ENCODE measurements at regions not wholly inside any gene's neighbourhood (a gene's known extent, or its start where the extent isn't known, plus 50 kb on each side); places are given as distances from the start of the nearest gene placed in this dataset.

DNA sequence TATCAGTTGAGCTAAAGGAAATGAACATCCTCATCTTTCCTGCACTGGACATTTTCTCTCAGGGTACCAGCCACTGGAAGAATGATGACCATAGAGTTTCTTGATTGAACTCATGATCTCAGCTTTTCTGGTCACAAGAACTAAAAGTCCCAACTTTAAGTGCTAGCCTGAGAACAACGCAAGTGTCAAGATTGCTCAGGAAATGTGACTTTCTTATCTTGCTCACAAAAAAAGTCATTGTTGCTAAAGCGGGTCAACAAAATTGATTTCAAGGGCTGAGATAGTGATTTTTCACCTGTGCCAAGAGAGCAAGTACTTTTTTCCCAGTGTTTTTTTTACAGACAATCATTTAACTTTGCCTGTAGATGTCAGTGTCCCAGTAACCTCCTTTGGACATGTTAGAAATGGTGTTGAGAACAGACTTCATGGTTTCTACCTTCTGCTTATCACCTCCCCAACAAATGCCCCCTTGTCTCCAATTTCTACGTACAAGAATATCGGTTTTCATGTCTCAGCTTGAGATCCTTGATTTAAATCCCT, 125.9 kb downstream of the SEMA6D start:
- Histone ChIP-seq H2BK120ac (ENCODE audit: insufficient read depth, low read length, poor library complexity) (no peak overlapping the region), H3K27ac (ENCODE audit: low read depth, low read length) (no peak overlapping the region), H3K79me2 (ENCODE audit: control insufficient read depth, insufficient read depth, low read length, poor library complexity) (no peaks in the 10 kb centered on the region), H3K14ac (ENCODE audit: low read length) (no peak overlapping the region), H3K4me2 (ENCODE audit: low read length) (no peak overlapping the region), H2BK12ac (ENCODE audit: low read length) (no peak overlapping the region), H4K8ac (ENCODE audit: low read depth, low read length) (no peak overlapping the region), H3K9ac (ENCODE audit: low read length) (no peak overlapping the region), H3K4me1 (ENCODE audit: control insufficient read depth in 1 of 2, insufficient read depth in 2 of 2, low read length in 2 of 2) (no peaks in the 10 kb centered on the region), H3K4me3 (ENCODE audit: low read depth, low read length) (no peak overlapping the region), H3K79me1 (ENCODE audit: low read length) (no peaks in the 10 kb centered on the region), H2AK5ac (ENCODE audit: low read length) (no peak overlapping the region), H3K18ac (ENCODE audit: low read length) (no peak overlapping the region), H3K27me3 (ENCODE audit: insufficient read depth, low read length) (no peaks in the 10 kb centered on the region), H3K4ac (ENCODE audit: low read depth, low read length) (no peak overlapping the region), H3K23ac (ENCODE audit: low read length) (no peak overlapping the region), H4K91ac (ENCODE audit: low read depth, low read length) (no peak overlapping the region), H2AFZ (ENCODE audit: insufficient read depth, low read length, poor library complexity) (no peak overlapping the region), H3K36me3 (ENCODE audit: control insufficient read depth in 1 of 2, insufficient read depth in 2 of 2, low read length in 2 of 2) (no peaks in the 10 kb centered on the region), H2BK5ac (ENCODE audit: low read depth, low read length, poor library complexity) (no peak overlapping the region), H3K9me3 (ENCODE audit: insufficient read depth, low read depth, low read length) (peaks cover 3% of the 10 kb centered on the region), H4K12ac (ENCODE audit: low read depth, low read length) (no peak overlapping the region)
- WGBS (ENCODE audit: extremely low coverage, insufficient coverage, insufficient read length), result no CpG with 5 or more reads among the region's 4 CpGs
- DNase-seq, result no peak

DNA sequence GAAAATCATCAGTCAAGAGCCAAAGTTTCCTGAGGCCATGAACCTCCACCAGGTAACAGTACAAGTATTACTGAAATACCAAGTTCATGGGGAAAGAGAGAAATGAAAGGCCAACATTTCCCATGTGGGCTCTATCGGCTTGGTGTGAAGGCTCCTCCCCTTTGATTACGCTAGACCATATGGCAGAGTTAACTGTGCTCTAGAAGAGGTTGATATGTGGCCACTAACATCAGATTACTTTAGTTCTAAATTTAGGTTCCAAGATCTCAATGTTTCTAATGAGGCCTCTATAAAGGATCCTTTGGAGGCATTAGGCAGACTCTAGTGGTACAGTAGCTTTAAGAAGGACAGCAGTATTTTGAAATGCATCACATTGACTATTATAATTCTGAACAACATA, 127.1 kb downstream of the SEMA6D start:
- Histone ChIP-seq H4K8ac (ENCODE audit: low read depth, low read length) (no peak overlapping the region), H3K79me2 (ENCODE audit: control insufficient read depth, insufficient read depth, low read length, poor library complexity) (no peaks in the 10 kb centered on the region), H3K23ac (ENCODE audit: low read length) (no peak overlapping the region), H4K91ac (ENCODE audit: low read depth, low read length) (no peak overlapping the region), H3K4me3 (ENCODE audit: low read depth, low read length) (no peak overlapping the region), H3K27ac (ENCODE audit: low read depth, low read length) (no peak overlapping the region), H4K12ac (ENCODE audit: low read depth, low read length) (no peak overlapping the region), H3K36me3 (ENCODE audit: control insufficient read depth in 1 of 2, insufficient read depth in 2 of 2, low read length in 2 of 2) (no peaks in the 10 kb centered on the region), H3K9me3 (ENCODE audit: insufficient read depth, low read depth, low read length) (peaks cover 3% of the 10 kb centered on the region), H3K4me1 (ENCODE audit: control insufficient read depth in 1 of 2, insufficient read depth in 2 of 2, low read length in 2 of 2) (no peaks in the 10 kb centered on the region), H3K4ac (ENCODE audit: low read depth, low read length) (no peak overlapping the region), H3K18ac (ENCODE audit: low read length) (no peak overlapping the region), H3K79me1 (ENCODE audit: low read length) (no peaks in the 10 kb centered on the region), H3K9ac (ENCODE audit: low read length) (no peak overlapping the region), H2BK5ac (ENCODE audit: low read depth, low read length, poor library complexity) (no peak overlapping the region), H2BK12ac (ENCODE audit: low read length) (no peak overlapping the region), H2AFZ (ENCODE audit: insufficient read depth, low read length, poor library complexity) (no peak overlapping the region), H3K4me2 (ENCODE audit: low read length) (no peak overlapping the region), H2BK120ac (ENCODE audit: insufficient read depth, low read length, poor library complexity) (no peak overlapping the region), H3K14ac (ENCODE audit: low read length) (no peak overlapping the region), H2AK5ac (ENCODE audit: low read length) (no peak overlapping the region), H3K27me3 (ENCODE audit: insufficient read depth, low read length) (no peaks in the 10 kb centered on the region)
- no CpG with 5 or more reads among the region's 2 CpGs for WGBS (ENCODE audit: extremely low coverage, insufficient coverage, insufficient read length)
- no peak for DNase-seq

- no peak overlapping the region for H3K9ac ChIP-seq (ENCODE audit: low read length)
- no peak overlapping the region for H3K27ac ChIP-seq (ENCODE audit: low read depth, low read length)
- H4K91ac ChIP-seq (ENCODE audit: low read depth, low read length), result no peak overlapping the region
- no peaks in the 10 kb centered on the region for H3K36me3 ChIP-seq (ENCODE audit: control insufficient read depth in 1 of 2, insufficient read depth in 2 of 2, low read length in 2 of 2)
- H2BK120ac ChIP-seq (ENCODE audit: insufficient read depth, low read length, poor library complexity), result no peak overlapping the region
- no peaks in the 10 kb centered on the region for H3K27me3 ChIP-seq (ENCODE audit: insufficient read depth, low read length)
- no peak overlapping the region for H2BK12ac ChIP-seq (ENCODE audit: low read length)
- no peak overlapping the region for H3K4me2 ChIP-seq (ENCODE audit: low read length)
- H3K9me3 ChIP-seq (ENCODE audit: insufficient read depth, low read depth, low read length), result peaks cover 3% of the 10 kb centered on the region
- H3K23ac ChIP-seq (ENCODE audit: low read length), result no peak overlapping the region
- no peaks in the 10 kb centered on the region for H3K79me2 ChIP-seq (ENCODE audit: control insufficient read depth, insufficient read depth, low read length, poor library complexity)
- H3K14ac ChIP-seq (ENCODE audit: low read length), result no peak overlapping the region
- H3K4me3 ChIP-seq (ENCODE audit: low read depth, low read length), result no peak overlapping the region
- no peaks in the 10 kb centered on the region for H3K4me1 ChIP-seq (ENCODE audit: control insufficient read depth in 1 of 2, insufficient read depth in 2 of 2, low read length in 2 of 2)
- H3K4ac ChIP-seq (ENCODE audit: low read depth, low read length), result no peak overlapping the region
- H2AK5ac ChIP-seq (ENCODE audit: low read length), result no peak overlapping the region
- WGBS (ENCODE audit: extremely low coverage, insufficient coverage, insufficient read length), result no CpG with 5 or more reads among the region's 2 CpGs
- no peak overlapping the region for H3K18ac ChIP-seq (ENCODE audit: low read length)
- no peak overlapping the region for H2BK5ac ChIP-seq (ENCODE audit: low read depth, low read length, poor library complexity)
- no peak for DNase-seq
- H2AFZ ChIP-seq (ENCODE audit: insufficient read depth, low read length, poor library complexity), result no peak overlapping the region
- no peak overlapping the region for H4K8ac ChIP-seq (ENCODE audit: low read depth, low read length)
- no peak overlapping the region for H4K12ac ChIP-seq (ENCODE audit: low read depth, low read length)
- H3K79me1 ChIP-seq (ENCODE audit: low read length), result no peaks in the 10 kb centered on the region
These were observed 129.0 kb downstream of the SEMA6D start for GRCh38 chr15:47846128-47846868.

- H4K8ac ChIP-seq (ENCODE audit: low read depth, low read length), result no peak overlapping the region
- no peak overlapping the region for H2AK5ac ChIP-seq (ENCODE audit: low read length)
- H3K4me3 ChIP-seq (ENCODE audit: low read depth, low read length), result no peak overlapping the region
- H2BK12ac ChIP-seq (ENCODE audit: low read length), result no peak overlapping the region
- H2BK120ac ChIP-seq (ENCODE audit: insufficient read depth, low read length, poor library complexity), result no peak overlapping the region
- peaks cover 3% of the 10 kb centered on the region for H3K9me3 ChIP-seq (ENCODE audit: insufficient read depth, low read depth, low read length)
- H3K18ac ChIP-seq (ENCODE audit: low read length), result no peak overlapping the region
- DNase-seq, result no peak
- no peak overlapping the region for H4K12ac ChIP-seq (ENCODE audit: low read depth, low read length)
- H3K79me2 ChIP-seq (ENCODE audit: control insufficient read depth, insufficient read depth, low read length, poor library complexity), result no peaks in the 10 kb centered on the region
- no peaks in the 10 kb centered on the region for H3K4me1 ChIP-seq (ENCODE audit: control insufficient read depth in 1 of 2, insufficient read depth in 2 of 2, low read length in 2 of 2)
- no peak overlapping the region for H4K91ac ChIP-seq (ENCODE audit: low read depth, low read length)
- no peak overlapping the region for H3K4ac ChIP-seq (ENCODE audit: low read depth, low read length)
- H3K27me3 ChIP-seq (ENCODE audit: insufficient read depth, low read length), result no peaks in the 10 kb centered on the region
- no peak overlapping the region for H3K14ac ChIP-seq (ENCODE audit: low read length)
- no peak overlapping the region for H2AFZ ChIP-seq (ENCODE audit: insufficient read depth, low read length, poor library complexity)
- WGBS (ENCODE audit: extremely low coverage, insufficient coverage, insufficient read length), result no CpG with 5 or more reads among the region's 3 CpGs
- H3K36me3 ChIP-seq (ENCODE audit: control insufficient read depth in 1 of 2, insufficient read depth in 2 of 2, low read length in 2 of 2), result no peaks in the 10 kb centered on the region
- no peak overlapping the region for H3K23ac ChIP-seq (ENCODE audit: low read length)
- no peak overlapping the region for H3K9ac ChIP-seq (ENCODE audit: low read length)
- no peak overlapping the region for H2BK5ac ChIP-seq (ENCODE audit: low read depth, low read length, poor library complexity)
- no peaks in the 10 kb centered on the region for H3K79me1 ChIP-seq (ENCODE audit: low read length)
- no peak overlapping the region for H3K4me2 ChIP-seq (ENCODE audit: low read length)
- H3K27ac ChIP-seq (ENCODE audit: low read depth, low read length), result no peak overlapping the region
These were observed 129.6 kb downstream of the SEMA6D start for GRCh38 chr15:47846876-47847275.

All from trophoblast cell (in vitro differentiated cells and primary cell).